HG02852 (cell line): ENCODE measurements at regions not wholly inside any gene's neighbourhood (a gene's known extent, or its start where the extent isn't known, plus 50 kb on each side); places are given as distances from the start of the nearest gene placed in this dataset.

Experiments used
- ATAC-seq: cut with Tn5 transposase; IDR thresholded peaks from one replicate; pipeline ENCODE4 v1.9.1; 2021; ENCODE audit warnings: mild to moderate bottlenecking, moderate library complexity; ENCODE audit not compliant: unreplicated experiment

- ATAC-seq = no peak
Observed at GRCh38 chr4:123956204-123956603, 559.6 kb downstream of the SPRY1 start.

- no peak for ATAC-seq
Observed at GRCh38 chr4:123966990-123967769, 570.6 kb downstream of the SPRY1 start.

GRCh38 chr4:123972031-123972430 is 575.4 kb downstream of the SPRY1 start:
- ATAC-seq = no peak

- no peak for ATAC-seq
Observed at GRCh38 chr4:123974386-123975149, 578.0 kb downstream of the SPRY1 start.

GRCh38 chr4:123976285-123976684 is 579.7 kb downstream of the SPRY1 start:
- no peak for ATAC-seq

- no peak for ATAC-seq
Observed at GRCh38 chr4:123976819-123977218, 580.2 kb downstream of the SPRY1 start.

GRCh38 chr4:123977641-123978081 is 581.1 kb downstream of the SPRY1 start:
- no peak for ATAC-seq

GRCh38 chr4:123978637-123979036 is 582.0 kb downstream of the SPRY1 start:
- no peak for ATAC-seq

GRCh38 chr4:123980736-123981300 is 584.2 kb downstream of the SPRY1 start:
- ATAC-seq = no peak

- no peak for ATAC-seq
Observed at GRCh38 chr4:123984886-123985285, 588.3 kb downstream of the SPRY1 start.

- no peak for ATAC-seq
Observed at GRCh38 chr4:123986268-123986798, 589.7 kb downstream of the SPRY1 start.

- ATAC-seq = no peak
Observed at GRCh38 chr4:123987408-123987807, 590.8 kb downstream of the SPRY1 start.

- no peak for ATAC-seq
Observed at GRCh38 chr4:123990310-123990870, 593.8 kb downstream of the SPRY1 start.

- ATAC-seq = no peak
Observed at GRCh38 chr4:123994917-123995316, 598.3 kb downstream of the SPRY1 start.

GRCh38 chr4:123995936-123996335 is 599.3 kb downstream of the SPRY1 start:
- no peak for ATAC-seq

- no peak for ATAC-seq
Observed at GRCh38 chr4:123996718-123997510, 600.3 kb downstream of the SPRY1 start.

GRCh38 chr4:123997776-123998449 is 601.3 kb downstream of the SPRY1 start:
- no peak for ATAC-seq

- no peak for ATAC-seq
Observed at GRCh38 chr4:124000233-124000632, 603.6 kb downstream of the SPRY1 start.

- ATAC-seq = no peak
Observed at GRCh38 chr4:124015766-124016165, 619.2 kb downstream of the SPRY1 start.
